ENCODE measurements at regions not wholly inside any gene's neighbourhood (a gene's known extent, or its start where the extent isn't known, plus 50 kb on each side); places are given as distances from the start of the nearest gene placed in this dataset.

DNA sequence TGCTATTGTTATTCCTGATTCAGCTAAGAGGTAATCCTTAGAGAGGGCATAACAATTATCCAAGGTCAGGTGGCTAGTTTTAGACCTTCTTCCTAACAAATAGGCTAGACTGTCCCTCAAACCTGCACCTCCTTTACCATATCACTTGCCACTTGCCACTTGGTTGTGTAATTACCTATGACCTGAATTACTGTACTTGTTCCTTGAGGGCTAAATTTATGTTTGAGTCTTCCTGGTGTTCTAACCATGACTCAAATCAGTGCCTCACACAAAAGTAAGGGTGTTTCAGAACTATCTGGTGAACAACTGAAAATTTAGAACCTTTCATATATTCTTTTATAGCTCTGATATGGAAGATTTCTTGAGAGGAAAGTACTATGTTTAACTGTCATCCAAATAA, 365.8 kb upstream of the SEMA6D start:
- TF ChIP-seq, protein P1, sequence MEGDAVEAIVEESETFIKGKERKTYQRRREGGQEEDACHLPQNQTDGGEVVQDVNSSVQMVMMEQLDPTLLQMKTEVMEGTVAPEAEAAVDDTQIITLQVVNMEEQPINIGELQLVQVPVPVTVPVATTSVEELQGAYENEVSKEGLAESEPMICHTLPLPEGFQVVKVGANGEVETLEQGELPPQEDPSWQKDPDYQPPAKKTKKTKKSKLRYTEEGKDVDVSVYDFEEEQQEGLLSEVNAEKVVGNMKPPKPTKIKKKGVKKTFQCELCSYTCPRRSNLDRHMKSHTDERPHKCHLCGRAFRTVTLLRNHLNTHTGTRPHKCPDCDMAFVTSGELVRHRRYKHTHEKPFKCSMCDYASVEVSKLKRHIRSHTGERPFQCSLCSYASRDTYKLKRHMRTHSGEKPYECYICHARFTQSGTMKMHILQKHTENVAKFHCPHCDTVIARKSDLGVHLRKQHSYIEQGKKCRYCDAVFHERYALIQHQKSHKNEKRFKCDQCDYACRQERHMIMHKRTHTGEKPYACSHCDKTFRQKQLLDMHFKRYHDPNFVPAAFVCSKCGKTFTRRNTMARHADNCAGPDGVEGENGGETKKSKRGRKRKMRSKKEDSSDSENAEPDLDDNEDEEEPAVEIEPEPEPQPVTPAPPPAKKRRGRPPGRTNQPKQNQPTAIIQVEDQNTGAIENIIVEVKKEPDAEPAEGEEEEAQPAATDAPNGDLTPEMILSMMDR (IDR thresholded peaks at IDR 0.05), result no peak
- no peak for TF ChIP-seq POLR2A (IDR thresholded peaks at IDR 0.05)

Measured in adrenal gland (tissue), 5 donors.